ENCODE measurements at regions not wholly inside any gene's neighbourhood (a gene's known extent, or its start where the extent isn't known, plus 50 kb on each side); places are given as distances from the start of the nearest gene placed in this dataset.

DNA sequence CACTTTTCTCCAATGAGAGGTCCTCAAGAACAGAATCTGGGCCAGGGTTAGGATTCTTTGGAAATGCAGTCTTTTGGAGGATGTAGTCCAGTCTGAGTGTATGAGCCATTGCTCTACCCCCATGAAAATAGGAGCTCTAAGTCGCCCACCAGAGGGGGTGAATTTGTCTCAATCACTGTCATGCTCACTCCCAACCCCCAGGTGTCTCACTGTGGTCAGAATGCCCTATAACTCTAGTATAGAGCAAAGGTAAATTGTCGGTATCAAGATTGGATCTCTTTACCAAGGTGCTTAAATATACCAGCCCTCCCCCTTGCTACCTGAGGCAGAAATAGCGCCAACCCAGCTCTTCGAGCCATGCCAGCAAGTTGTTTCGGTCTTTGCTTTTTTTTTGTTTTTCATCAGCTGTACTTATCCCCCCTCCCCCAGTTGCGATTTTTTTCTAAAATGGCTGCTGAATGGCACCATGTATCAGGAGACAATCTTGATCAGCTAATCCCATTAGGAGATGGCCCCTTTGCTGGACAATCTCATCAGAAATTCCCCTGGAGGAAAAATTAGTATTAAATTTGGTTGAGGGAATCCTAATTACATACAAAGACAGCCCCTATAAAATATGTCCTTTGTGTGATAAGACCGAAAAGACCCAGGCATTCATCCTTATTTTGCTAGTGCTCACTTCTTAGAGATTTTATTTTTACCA is 130.7 kb downstream of the EBLN2 start:
- TF ChIP-seq HMGA2 (CRISPR knock-in tag; IDR thresholded peaks at IDR 0.05), result no peak
- TF ChIP-seq, protein P1, sequence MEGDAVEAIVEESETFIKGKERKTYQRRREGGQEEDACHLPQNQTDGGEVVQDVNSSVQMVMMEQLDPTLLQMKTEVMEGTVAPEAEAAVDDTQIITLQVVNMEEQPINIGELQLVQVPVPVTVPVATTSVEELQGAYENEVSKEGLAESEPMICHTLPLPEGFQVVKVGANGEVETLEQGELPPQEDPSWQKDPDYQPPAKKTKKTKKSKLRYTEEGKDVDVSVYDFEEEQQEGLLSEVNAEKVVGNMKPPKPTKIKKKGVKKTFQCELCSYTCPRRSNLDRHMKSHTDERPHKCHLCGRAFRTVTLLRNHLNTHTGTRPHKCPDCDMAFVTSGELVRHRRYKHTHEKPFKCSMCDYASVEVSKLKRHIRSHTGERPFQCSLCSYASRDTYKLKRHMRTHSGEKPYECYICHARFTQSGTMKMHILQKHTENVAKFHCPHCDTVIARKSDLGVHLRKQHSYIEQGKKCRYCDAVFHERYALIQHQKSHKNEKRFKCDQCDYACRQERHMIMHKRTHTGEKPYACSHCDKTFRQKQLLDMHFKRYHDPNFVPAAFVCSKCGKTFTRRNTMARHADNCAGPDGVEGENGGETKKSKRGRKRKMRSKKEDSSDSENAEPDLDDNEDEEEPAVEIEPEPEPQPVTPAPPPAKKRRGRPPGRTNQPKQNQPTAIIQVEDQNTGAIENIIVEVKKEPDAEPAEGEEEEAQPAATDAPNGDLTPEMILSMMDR (IDR thresholded peaks at IDR 0.05), result peak; percentile 42
- TF ChIP-seq FOXK1 (CRISPR knock-in tag; IDR thresholded peaks at IDR 0.05), result no peak
- TF ChIP-seq KAT7 (CRISPR knock-in tag; IDR thresholded peaks at IDR 0.05; ENCODE audit: borderline replicate concordance), result no peak
- no peak for TF ChIP-seq CREB1 (CRISPR knock-in tag; IDR thresholded peaks at IDR 0.05)
- TF ChIP-seq ESRRA (CRISPR knock-in tag; IDR thresholded peaks at IDR 0.05; ENCODE audit: borderline replicate concordance), result no peak

Measured in WTC11 (cell line).